GM04503 (cell line): ENCODE measurements at regions not wholly inside any gene's neighbourhood (a gene's known extent, or its start where the extent isn't known, plus 50 kb on each side); places are given as distances from the start of the nearest gene placed in this dataset.

ENCODE experiments used
- DNase-seq: peaks from one replicate; pipeline ENCODE4 v3.0.0-alpha.2; 2012; ENCODE audit warnings: low read depth

- no peak for DNase-seq
Measured at GRCh38 chr11:122451911-122452310, 203.6 kb upstream of the UBASH3B start.

- no peak for DNase-seq
Measured at GRCh38 chr11:122441666-122442035, 213.9 kb upstream of the UBASH3B start.

GRCh38 chr11:122440811-122441665 is 214.5 kb upstream of the UBASH3B start:
- no peak for DNase-seq

- no peak for DNase-seq
Measured at GRCh38 chr11:122439866-122440810, 215.4 kb upstream of the UBASH3B start.

GRCh38 chr11:122436188-122436555 is 219.3 kb upstream of the UBASH3B start:
- no peak for DNase-seq

- no peak for DNase-seq
Measured at GRCh38 chr11:122435540-122436187, 219.9 kb upstream of the UBASH3B start.

GRCh38 chr11:122434786-122435185 is 220.7 kb upstream of the UBASH3B start:
- no peak for DNase-seq

GRCh38 chr11:122430490-122430889 is 225.0 kb upstream of the UBASH3B start:
- DNase-seq: no peak

- no peak for DNase-seq
Measured at GRCh38 chr11:122426073-122426472, 229.4 kb upstream of the UBASH3B start.

GRCh38 chr11:122424636-122425035 is 230.9 kb upstream of the UBASH3B start:
- DNase-seq: no peak

- DNase-seq: no peak
Measured at GRCh38 chr11:122423886-122424285, 231.6 kb upstream of the UBASH3B start.

- DNase-seq: no peak
Measured at GRCh38 chr11:122423273-122423672, 232.2 kb upstream of the UBASH3B start.

GRCh38 chr11:122422682-122423081 is 232.8 kb upstream of the UBASH3B start:
- no peak for DNase-seq

GRCh38 chr11:122421702-122422101 is 233.8 kb upstream of the UBASH3B start:
- DNase-seq: no peak

GRCh38 chr11:122418032-122418431 is 237.5 kb upstream of the UBASH3B start:
- no peak for DNase-seq

GRCh38 chr11:122414406-122415018 is 241.0 kb upstream of the UBASH3B start:
- no peak for DNase-seq

- no peak for DNase-seq
Measured at GRCh38 chr11:122413677-122414076, 241.8 kb upstream of the UBASH3B start.

- DNase-seq: no peak
Measured at GRCh38 chr11:122412581-122412980, 242.9 kb upstream of the UBASH3B start.

- no peak for DNase-seq
Measured at GRCh38 chr11:122406466-122406865, 249.1 kb upstream of the UBASH3B start.

GRCh38 chr11:122405547-122406341 is 249.8 kb upstream of the UBASH3B start:
- DNase-seq: no peak

- DNase-seq: no peak
Measured at GRCh38 chr11:122404571-122404970, 251.0 kb upstream of the UBASH3B start.
